ENCODE measurements at regions not wholly inside any gene's neighbourhood (a gene's known extent, or its start where the extent isn't known, plus 50 kb on each side); places are given as distances from the start of the nearest gene placed in this dataset.

DNA sequence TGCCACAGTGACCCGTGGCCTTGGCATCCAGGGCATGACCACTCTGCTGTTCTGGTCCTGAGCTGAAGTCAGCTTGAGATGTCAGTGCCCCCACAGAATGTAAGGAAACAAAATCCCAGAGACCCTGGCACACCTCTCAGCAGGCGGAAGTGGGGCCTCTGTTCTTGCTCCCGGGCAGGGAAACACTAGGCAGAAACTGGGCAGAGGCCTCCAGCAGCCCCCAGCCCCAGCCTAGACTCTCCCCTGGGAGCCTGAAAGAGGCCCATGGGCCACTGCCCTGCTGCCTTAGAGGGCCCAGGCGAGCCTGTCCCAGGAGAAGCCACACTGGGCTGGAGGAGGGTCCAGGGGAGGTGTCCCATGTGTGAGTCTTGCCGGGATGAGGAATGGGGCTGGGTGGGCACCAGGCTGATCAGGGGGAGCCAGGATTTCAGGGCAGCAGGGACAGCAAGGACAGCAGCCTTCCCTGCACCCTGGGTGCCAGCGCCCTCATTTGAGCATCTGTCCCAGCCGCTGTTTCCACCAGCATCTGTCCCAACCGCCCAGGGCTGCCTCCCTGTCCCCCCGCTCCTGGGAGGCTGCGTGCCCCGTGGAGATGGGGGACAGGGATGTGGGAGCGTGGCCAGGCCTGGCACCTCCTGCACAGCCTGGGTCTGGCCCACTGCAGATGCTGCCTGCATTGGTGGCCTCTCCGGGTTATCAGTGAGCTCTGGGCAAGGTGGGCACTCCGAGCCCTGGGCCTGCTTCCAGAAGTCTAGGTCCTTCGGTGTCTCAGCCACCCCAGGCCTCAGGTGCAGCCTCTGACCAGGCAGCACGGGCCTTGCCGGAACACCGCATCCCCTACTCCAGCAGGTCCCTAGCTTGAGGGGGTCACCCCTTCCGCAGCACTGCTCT, 1072.4 kb downstream of the BRD1 start:
- no peak for DNase-seq

DNA sequence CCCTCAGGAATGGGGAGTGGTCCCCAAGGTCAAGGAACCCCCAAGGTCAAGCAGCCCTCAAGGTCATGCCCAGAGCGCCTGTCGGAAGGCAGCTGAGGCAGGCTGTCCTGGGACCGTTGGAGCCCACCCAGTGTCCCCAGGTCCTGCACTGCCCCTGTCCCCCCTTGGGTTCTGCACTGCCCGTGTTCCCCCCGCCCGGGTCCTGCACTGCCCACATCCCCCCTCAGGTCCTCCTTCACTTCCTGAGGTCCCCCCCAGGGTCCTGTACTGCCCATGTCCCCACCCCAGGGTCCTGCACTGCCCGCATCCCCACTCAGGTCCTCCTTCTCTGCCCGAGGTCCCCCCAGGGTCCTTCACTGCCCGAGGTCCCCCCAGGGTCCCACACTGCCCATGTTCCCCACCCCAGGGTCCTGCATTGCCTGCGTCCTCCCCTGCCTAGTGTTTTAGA, 1073.0 kb downstream of the BRD1 start:
- DNase-seq: no peak

DNA sequence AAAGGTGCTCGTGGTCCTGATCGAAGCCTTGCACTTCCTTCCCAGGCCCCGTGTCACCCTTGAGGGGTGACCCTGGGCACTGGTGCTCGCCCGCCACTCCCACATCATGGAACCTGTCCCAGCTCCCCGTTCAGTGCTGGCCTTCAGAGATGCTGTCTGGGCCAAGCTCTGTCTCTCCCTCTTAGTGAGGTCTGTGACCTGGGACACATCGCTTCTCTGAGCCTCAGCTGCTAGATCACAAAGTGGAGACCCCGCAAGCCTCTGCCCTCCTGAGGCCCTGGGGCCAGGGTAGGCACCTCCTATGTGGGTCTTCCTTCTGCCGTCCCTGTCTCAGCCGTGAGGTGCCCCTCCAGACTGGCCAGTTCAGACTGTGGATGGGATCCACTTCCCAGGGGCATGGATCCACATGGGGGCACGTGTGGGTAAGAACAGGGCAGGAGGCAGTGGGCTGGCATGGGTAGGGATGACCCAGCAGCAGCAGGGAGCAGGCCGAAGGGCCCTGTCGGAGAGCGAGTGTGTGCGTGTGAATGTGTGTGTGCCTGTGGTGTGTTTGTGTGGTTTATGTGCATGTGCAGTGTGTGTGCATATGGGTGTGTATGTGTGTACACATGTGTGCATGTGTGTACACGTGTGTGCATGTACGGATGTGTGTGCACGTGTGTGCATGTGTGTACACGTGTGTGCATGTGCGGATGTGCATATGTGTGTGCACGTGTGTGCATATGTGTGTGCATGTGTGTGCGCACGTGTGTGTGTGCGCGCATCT, 1073.7 kb downstream of the BRD1 start:
- DNase-seq: no peak

DNA sequence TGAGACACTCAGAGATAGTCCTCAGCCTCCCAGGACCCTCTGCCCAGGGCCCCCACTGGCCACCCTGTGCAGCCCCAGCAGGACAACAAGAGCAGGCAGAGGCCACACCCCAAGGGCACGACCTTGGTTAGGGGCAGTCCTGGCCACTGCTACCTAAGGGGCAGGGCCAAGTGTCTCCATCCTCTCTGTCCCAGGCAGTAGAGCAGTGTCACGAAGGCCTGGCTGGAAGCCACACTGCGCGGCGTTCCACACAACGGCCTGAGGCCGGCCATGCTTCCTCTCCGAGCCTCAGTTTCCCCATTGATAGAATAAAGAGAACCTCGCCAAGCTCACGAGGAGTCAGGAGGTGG, 1074.3 kb downstream of the BRD1 start:
- no peak for DNase-seq

DNA sequence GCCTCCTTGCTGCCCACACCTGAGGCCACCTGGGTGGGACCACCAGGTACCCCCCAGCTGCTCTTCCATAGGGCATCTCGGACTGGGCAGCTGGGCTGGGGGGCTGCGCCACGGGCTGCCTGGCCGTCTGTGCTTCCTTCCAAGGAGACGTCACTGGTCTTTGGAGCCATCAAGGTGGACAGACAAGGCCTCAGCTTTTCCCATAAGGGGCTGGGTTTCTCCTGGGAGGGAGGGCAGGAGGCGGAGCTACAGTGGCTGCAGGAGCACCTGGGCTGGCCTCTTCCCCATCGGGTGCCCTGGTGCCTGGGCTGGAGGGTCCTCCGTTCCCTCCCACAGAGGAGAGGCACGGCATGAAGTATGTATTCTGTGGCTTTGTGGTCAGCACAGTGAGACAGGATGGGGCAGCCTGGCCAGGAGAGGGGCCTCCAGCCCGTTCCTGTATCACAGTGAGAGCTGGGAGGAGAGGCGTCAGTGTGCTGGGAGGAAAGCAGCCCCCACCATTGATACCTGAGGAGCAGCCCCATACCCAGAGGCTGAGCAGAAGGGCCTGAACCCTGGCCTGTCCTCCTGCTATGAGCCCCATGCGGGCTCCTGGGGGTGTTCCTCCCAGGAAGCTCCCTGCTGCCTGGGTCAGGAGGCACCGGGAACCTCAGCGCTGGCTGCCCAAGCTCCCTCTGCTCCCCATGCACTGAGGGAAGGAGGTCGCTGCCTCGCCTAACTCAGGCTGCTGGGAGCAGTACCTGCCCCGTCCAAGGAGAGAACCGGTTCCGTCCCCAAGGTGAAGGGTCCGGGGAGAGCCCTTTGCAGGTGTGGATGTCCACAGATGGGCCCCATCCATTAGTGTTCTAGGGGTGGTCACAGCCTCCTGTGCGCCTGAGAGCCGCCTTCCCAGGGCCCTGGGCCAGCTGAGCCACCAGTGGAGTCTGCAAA, 1075.0 kb downstream of the BRD1 start:
- DNase-seq: no peak

DNA sequence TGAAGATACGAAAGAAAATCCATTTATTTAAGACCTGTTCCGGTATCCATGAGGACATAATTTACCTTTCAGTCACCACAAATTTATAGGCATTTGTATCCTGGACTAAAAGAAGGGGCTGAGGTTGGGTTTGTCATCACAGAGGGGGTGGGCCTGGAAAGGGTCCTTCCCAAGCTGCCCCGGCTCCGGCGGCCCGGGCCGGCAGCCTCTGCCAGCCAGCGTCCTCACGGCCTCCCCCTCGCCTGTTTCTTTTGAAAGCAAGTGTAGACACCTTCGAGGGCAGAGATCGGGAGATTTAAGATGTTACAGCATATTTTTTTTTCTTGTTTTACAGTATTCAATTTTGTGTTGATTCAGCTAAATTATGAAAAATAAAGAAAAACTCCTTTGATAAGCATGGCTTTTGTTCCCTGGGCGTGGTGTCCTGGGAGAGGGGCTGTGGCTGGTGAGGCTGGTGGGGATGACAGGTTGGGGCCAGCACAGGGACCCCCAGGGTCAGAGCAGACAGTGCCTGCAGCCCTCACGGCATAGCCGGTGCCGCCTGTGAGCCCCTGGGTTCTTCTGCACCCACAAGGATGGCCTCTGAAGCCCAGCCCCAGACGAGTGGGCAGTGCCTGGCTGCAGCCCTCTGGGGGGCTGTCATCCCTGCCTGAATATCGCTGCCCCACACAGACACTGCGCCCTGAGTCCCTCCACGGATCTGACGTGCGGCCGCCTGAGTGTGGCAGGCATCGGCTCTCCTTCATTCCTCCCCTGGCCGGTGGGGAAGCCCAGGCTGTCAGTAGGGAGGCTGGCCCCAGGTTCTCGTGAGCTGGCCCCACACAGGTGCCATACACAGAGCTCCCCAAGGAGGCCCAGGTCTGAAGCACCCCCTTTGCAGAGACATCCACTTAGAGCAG, 1075.9 kb downstream of the BRD1 start:
- no peak for DNase-seq

DNA sequence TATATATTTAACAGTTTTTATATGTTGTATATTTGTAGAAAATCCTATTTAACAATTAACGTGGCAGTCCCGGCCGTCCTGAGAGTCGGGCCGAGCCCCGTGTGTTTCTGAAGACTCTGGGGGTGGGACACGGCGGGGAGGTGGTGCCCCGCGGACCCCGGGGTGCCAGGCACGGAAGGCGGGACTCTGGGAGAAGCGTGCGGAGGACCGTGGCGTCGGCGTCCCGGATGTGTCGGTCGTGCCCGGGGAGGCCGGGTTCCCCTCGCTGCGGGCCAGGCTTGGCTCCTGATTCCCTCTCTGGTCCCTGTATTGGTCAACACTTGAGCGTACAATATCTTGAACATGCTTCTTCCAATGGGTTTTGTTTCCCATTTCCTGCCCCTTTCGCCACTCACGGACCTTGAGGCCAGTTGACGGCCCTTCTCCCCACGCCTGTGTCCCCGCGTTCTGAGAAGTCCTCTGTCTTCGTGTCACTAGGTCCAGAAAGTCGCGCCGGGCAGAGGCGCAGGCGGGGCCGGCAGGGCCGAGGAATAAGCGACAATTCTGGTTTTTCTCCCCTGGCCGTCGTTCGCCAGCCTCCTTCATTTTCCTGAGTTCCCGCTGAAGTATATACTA, 1076.7 kb downstream of the BRD1 start:
- DNase-seq: no peak

DNA sequence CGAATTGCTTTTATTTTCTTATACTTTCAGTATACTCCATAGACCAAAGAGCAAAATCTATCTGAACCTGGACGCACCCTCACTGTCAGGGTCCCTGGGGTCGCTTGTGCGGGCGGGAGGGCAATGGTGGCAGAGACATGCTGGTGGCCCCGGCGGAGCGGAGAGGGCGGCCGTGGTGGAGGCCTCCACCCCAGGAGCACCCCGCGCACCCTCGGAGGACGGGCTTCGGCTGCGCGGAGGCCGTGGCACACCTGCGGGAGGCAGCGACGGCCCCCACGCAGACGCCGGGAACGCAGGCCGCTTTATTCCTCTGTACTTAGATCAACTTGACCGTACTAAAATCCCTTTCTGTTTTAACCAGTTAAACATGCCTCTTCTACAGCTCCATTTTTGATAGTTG, 1077.4 kb downstream of the BRD1 start:
- no peak for DNase-seq

DNA sequence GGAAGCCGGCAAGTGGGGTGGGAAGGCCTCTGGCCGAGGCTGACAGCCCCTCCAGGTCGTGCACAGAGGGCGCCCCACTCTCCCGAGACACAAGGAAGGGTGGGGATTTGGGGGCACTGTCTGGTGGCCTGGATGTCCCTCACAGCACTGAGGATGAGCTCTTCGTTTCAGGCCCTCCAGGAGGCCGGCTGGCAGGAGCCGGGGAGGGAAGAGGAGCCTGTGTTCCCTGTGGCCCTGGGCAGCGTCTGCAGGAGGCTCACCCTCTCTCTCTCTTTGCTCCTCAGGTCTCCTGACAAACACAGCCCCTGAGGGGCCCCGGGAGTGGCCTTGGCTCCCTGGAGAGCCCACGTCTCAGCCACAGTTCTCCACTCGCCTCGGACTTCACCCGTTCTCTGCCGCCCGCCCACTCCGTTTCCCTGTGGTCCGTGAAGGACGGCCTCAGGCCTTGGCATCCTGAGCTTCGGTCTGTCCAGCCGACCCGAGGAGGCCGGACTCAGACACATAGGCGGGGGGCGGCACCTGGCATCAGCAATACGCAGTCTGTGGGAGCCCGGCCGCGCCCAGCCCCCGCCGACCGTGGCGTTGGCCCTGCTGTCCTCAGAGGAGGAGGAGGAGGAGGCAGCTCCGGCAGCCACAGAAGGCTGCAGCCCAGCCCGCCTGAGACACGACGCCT, 1078.0 kb downstream of the BRD1 start:
- no peak for DNase-seq

DNA sequence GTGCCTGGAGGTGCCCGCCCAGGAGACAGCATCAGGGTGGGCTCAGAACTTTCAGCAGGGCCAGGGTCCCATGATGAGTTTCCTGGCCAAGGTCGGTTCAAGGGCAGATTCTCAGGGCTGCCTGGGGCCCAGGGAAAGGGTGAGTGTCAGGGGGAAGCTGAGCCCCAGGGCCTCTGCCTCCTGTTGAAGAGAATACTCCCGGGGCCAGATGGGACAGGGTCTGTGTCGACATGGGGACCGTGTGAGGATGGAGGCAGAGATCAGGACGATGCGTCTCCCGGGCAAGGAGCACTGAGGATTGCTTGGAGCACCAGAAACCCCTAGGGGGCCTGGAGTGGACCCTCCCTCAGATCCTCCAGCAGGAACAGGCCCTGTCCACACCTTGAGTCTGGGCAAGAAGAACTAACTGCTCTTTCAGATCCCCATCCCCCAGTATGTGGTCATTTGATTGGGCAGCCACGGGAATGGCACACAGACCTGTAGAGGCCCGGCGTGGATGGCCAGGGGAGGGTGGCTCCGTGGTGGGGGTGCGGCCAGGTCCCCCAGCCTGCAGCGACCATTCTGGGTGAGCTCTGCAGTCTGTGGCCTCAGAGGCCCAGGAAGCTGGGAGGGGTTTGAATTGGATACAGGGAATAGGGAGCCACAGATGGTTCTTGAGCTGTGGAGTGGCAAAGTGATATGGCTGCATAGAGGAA, 1078.7 kb downstream of the BRD1 start:
- no peak for DNase-seq

DNA sequence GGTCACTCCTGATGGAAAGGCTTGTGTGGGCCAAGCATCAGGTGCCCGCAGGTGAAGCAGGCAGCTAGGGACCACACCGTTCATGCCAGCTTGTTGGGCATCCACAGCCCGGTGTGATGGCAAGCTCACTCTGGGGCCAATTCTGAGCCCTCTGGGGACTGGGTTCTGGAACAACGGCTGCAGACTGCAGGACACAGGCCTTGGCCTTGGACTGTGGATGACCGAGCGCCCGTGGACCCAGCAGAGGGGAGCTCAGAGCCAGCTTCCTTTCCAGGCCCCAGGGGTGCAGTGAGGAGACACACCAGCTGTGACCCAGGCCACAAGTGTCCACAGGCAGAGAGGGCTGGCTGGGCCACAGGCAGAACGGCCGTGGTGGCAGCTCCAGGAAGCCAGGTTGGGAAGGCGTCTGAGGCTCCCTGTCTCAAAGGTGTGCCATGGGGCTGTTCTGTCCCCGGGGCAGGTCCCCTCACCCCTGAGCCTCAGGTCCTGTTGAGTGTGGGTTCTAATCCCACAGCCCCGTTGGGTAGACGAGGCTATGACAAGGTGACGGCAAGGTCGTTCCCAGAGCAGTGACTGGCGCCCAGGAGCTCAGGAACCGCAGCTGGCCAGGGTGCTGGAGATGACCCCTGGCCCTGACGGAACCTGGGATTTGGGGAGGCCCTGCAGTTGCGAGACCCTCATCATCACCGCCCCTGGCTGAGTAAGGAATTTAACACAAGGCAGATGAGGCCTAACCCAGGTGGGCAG, 1079.4 kb downstream of the BRD1 start:
- no peak for DNase-seq

DNA sequence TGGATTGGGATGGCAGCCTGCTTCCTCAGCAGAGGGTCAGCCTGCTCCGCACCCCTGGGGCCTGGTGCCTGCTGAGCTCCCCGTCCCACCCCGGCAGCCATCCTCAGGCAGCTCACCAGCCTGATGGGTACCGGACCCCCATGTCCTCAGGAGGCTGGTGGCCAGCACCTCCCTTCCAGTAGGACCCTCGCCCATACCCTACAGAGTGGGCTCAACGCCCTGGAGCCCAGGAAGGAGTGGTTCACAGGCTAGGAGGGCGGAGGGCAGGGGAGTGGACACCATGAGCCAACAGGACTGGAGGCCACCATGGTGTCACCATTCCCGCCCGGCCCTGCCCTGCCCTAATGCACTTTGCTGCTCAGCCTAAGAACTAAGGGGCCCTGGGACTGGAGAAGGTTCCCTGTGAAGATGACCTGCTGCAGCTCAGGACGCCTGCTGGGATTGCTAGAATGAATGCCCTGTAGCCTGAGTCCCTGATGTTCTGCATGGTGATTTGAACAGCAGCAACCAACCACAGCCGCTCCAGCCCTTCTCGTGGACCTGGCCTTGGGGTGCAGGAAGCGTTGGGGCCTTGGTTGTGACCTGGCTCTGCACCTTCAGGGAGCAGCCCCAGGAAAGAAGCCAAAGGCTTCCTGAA, 1080.8 kb downstream of the BRD1 start:
- DNase-seq: no peak

DNA sequence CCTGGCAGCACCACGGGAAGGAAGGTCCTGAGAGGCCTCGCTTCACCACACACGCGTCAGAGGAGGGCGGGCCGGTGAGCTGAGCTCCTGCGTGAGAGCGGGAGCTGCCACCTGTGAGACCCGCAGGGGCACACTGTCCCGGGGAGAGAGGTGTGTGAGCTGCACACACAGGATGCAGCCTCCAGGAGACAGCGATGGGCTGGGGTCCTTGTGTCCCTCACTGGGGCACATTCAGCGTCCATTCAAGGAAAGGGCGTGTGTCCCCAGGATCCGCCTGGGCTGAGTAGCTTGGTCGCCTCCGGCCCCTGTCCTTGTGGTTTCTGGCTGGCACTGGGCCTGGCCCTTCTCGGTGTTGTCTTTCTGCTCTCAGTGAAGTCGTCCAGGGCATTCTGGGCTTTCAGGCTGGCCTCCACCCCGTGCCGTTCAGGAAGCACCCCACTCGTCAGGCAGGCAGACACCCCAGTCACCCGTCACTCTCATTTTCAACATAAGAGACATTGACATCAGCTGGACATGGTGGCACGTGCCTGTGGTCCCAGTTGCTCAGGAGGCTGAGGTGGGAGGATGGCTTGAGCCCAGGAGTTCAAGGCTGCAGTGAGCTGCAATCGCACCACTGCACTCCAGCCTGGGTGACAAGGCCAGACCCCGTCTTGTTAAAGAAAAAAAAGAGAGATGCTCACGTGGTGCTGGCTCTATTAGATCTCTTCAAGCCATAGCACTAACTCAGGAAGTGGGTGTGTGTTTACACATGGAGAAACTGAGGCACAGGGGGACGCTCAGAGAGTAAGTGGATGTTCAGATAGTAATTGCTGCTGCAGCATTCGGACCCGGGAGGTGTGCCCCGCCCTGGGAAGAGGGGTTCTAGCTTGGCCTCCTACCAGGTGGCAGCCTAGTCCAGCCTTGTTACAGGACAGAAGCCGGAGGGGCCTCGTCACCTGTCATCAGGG, 1081.6 kb downstream of the BRD1 start:
- no peak for DNase-seq

DNA sequence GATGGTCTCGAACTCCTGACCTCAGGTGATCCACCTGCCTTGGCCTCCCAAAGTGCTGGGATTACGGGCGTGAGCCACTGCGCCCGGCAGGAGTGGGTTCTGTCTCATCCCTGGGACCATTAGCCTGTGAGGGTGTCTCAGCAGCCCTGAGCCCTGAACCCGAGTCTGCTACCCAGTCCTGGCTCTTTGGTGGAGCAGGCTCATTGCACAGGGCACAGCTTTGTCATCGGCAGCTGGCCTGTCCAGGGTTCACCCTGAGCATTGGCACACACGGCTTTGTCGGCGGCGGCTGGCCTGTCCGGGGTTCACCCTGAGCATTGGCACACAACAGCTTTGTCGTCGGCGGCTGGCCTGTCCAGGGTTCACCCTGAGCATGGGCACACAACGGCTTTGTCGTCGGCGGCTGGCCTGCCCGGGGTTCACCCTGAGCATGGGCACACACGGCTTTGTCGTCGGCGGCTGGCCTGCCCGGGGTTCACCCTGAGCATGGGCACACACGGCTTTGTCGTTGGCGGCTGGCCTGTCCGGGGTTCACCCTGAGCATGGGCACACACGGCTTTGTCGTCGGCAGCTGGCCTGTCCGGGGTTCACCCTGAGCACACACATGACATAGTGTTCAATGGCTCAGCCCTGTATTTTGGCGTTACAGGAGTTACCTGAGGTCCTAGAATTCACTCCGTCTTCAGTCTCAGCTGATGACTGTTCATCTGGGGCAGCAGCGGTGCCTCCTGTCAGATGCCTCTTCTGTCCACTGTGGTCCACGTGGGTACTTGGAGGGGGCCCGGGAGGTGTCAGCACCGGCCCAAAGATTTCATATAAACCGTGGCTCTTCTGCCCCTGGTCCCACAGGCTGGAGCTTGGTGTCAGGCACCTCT, 1082.5 kb downstream of the BRD1 start:
- DNase-seq: no peak

DNA sequence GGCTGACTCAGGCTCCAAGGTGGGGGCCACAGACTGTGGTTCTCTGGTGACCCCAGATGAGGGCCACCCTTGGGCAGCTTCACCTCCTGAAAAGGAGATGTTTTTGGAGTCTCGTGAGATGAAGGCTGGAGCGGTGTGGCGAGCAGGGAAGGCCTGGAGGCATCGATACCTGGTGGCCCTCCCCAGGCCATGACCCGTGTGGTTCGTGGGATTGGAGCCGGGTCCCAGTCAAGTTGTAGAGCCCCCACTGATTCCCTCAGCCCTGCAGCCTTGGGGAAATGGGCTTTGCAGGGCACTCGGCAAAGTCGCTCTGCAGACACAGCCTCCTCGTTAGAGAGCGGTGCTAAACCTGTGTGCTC, 1083.4 kb downstream of the BRD1 start:
- DNase-seq: no peak

DNA sequence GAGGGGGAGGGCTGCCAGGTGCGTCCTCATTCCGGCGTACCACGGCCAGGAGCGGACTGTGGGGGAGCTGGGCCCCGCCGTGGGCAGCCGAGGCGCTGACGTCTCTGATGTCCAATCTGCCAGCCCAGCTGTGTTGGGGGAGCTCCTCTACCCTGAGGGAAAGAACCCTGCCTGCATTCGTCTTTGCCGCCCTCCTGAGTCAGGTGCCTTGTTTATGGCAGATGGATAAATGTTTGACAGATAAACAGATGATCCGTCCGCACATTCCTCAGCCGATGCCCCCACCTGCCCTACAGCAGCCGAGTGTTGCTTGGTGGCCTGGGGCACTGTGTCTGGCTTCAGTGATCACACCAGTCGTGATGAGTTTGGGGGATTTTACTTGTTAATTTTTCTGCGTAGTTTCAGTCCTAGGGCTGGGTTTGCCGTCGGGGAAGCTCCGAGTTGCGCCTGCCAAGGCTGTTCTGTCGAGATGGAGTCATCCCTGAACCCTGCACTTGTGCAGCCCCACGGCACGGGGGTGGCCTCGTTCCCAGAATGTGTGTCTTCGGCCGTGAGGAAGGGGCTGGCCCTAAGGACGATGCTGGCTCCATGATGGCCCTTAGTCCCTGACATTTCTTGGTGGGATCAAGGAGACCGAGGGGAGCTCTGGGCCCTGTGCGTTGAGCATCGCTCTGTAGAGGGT, 1083.9 kb downstream of the BRD1 start:
- DNase-seq: no peak
